Upper lobe of left lung (tissue), 4 donors: ENCODE measurements at regions not wholly inside any gene's neighbourhood (a gene's known extent, or its start where the extent isn't known, plus 50 kb on each side); places are given as distances from the start of the nearest gene placed in this dataset.
"Not testable (repeated sequence)": the region's sequence is repeated elsewhere in the genome, so short reads cannot be mapped to it uniquely, and the experiment has no call there.

Experiments
- CTCF ChIP-seq, 6 experiments: fragments of 450-650 bp in 4 of 6; fragments of 200-600 bp in 2 of 6; sonication (generic) in 2 of 6; IDR thresholded peaks; one replicate each; pipeline ENCODE4 v1.5.1; 2016 to 2019; ENCODE audit warnings: antibody characterized with exemption in 6 of 6
- POLR2A ChIP-seq, 4 donors: fragments of 450-650 bp; IDR thresholded peaks; one replicate each; pipeline ENCODE4 v1.5.1; 2016 to 2017; ENCODE audit warnings: antibody characterized with exemption in 4 of 4, mild to moderate bottlenecking in 2 of 4

- TF ChIP-seq CTCF, POLR2A (IDR thresholded peaks at IDR 0.05): not testable (repeated sequence)
These were observed 290.7 kb downstream of the CNTNAP3B start for GRCh38 chr9:41838562-41838851.
